ENCODE measurements at regions not wholly inside any gene's neighbourhood (a gene's known extent, or its start where the extent isn't known, plus 50 kb on each side); places are given as distances from the start of the nearest gene placed in this dataset.

DNA sequence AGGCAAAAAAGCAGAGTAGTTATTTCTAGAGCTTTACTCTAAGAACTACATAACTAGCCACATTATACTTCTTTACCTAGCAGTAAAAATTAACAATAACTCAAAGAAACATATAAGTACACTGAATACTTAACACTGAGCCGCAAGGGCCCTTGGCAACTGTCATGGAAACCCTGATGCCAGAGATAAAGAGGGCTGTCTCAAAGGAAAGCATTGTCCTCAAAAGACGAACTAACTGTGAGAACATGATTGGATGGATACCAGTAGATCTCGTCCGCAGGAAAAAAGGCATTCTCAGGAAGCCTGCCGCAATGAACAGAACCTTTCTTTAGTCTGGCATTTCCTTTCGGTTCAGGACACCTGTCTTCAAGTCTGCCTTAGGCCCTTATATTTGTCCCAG, 379.0 kb upstream of the SLC30A5 start:
- H3K4me3 Mint-ChIP-seq: no peak overlapping the region
- H3K36me3 ChIP-seq (replicated peaks in 1 of 2; ENCODE audit: control insufficient read depth in 1 of 2, insufficient read depth in 2 of 2, low read length in 2 of 2): no peaks in the 10 kb centered on the region
- no peaks in the 10 kb centered on the region for H3K36me3 Mint-ChIP-seq
- no peaks in the 10 kb centered on the region for H4K20me1 ChIP-seq (ENCODE audit: insufficient read depth, low read length)
- 90% methylated on average over 4 of the region's 6 CpGs for WGBS (ENCODE audit: insufficient coverage)
- intact Hi-C loops (cut with micrococcal nuclease): no loop called here
- H3K4me1 ChIP-seq (ENCODE audit: control insufficient read depth in 1 of 2, insufficient read depth in 2 of 2, low read length in 2 of 2): no peaks in the 10 kb centered on the region
- TF ChIP-seq, protein P1, sequence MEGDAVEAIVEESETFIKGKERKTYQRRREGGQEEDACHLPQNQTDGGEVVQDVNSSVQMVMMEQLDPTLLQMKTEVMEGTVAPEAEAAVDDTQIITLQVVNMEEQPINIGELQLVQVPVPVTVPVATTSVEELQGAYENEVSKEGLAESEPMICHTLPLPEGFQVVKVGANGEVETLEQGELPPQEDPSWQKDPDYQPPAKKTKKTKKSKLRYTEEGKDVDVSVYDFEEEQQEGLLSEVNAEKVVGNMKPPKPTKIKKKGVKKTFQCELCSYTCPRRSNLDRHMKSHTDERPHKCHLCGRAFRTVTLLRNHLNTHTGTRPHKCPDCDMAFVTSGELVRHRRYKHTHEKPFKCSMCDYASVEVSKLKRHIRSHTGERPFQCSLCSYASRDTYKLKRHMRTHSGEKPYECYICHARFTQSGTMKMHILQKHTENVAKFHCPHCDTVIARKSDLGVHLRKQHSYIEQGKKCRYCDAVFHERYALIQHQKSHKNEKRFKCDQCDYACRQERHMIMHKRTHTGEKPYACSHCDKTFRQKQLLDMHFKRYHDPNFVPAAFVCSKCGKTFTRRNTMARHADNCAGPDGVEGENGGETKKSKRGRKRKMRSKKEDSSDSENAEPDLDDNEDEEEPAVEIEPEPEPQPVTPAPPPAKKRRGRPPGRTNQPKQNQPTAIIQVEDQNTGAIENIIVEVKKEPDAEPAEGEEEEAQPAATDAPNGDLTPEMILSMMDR (IDR thresholded peaks at IDR 0.05): no peak
- H3K9ac ChIP-seq (ENCODE audit: insufficient read depth, low read length, poor library complexity, severe bottlenecking): no peak overlapping the region
- H3K27ac ChIP-seq (ENCODE audit: low read depth in 1 of 2, low read length in 2 of 2): no peak overlapping the region
- H2AFZ ChIP-seq (ENCODE audit: insufficient read depth, low read depth, low read length, poor library complexity, severe bottlenecking): no peak overlapping the region
- no peak overlapping the region for H3K27ac Mint-ChIP-seq
- H3K4me3 ChIP-seq (replicated peaks in 1 of 3; ENCODE audit: low read depth in 2 of 3, low read length in 3 of 3): no peak overlapping the region
- no peaks in the 10 kb centered on the region for H3K79me2 ChIP-seq (ENCODE audit: insufficient read depth, low read length)
- H3K9me3 ChIP-seq (replicated peaks in 1 of 2; ENCODE audit: control insufficient read depth in 1 of 2, insufficient read depth in 1 of 2, low read length in 2 of 2): no peaks in the 10 kb centered on the region
- H3K4me1 Mint-ChIP-seq: no peaks in the 10 kb centered on the region
- no peak for DNase-seq
- H3K9me3 Mint-ChIP-seq: peaks cover 0 to 19% (median 11%) of the 10 kb centered on the region in 7 donors
- H3K27me3 ChIP-seq (ENCODE audit: control insufficient read depth in 2 of 2, insufficient read depth in 2 of 2, low read length in 2 of 2): no peaks in the 10 kb centered on the region
- H3K4me2 ChIP-seq (replicated peaks; ENCODE audit: extremely low read depth, low read length, poor library complexity, severe bottlenecking): no peak overlapping the region
- peaks cover under 1 to 2% (median 1%) of the 10 kb centered on the region in 3 donors for H3K27me3 Mint-ChIP-seq (ENCODE audit: low read depth in 3 of 3)

DNA sequence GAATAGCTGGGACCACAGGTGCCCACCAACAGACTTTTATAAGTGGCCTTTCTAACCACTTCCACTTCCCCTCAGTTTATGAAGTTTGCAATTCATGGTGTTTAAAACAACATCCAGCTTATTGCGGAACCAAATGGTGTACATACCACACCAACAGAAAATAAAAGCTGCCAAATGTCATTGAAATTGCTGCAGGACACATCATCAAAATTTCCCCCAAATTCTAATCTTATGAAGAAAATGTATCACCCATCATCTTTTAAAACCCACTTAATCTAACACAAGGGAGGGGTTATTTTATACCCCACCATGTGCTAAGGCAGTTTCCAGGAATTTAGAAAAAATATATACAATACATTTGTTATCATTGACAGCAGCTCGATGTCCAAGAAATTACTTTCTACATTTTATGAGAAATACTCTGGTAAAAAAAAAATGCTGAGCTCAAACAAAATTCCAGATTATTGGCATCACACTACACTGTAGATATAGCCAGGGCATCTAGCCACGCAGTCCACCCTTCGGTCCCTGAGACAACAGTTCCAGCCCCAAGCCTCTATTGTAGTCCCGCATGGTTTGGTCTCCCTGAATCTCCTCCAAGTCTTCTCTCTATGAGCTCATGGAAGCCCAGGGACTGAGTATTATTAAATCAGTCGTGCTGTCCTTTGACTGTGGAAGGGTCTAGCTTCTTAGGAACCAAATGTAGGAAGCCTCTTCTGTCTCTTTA, 372.8 kb upstream of the SLC30A5 start:
- Mint-ChIP-seq H3K27me3 (ENCODE audit: low read depth in 3 of 3) (peaks cover 0 to 2% (median 1%) of the 10 kb centered on the region in 3 donors), H3K27ac (no peak overlapping the region), H3K9me3 (peaks cover 9 to 39% (median 30%) of the 10 kb centered on the region in 7 donors), H3K36me3 (no peaks in the 10 kb centered on the region), H3K4me1 (no peaks in the 10 kb centered on the region), H3K4me3 (no peak overlapping the region)
- 95% methylated on average over 3 of the region's 6 CpGs for WGBS (ENCODE audit: insufficient coverage)
- Histone ChIP-seq H3K36me3 (replicated peaks in 1 of 2; ENCODE audit: control insufficient read depth in 1 of 2, insufficient read depth in 2 of 2, low read length in 2 of 2) (no peaks in the 10 kb centered on the region), H3K9me3 (replicated peaks in 1 of 2; ENCODE audit: control insufficient read depth in 1 of 2, insufficient read depth in 1 of 2, low read length in 2 of 2) (peaks cover 11 to 28% of the 10 kb centered on the region in 2 donors), H3K27ac (ENCODE audit: low read depth in 1 of 2, low read length in 2 of 2) (no peak overlapping the region), H3K9ac (ENCODE audit: insufficient read depth, low read length, poor library complexity, severe bottlenecking) (no peak overlapping the region), H3K4me2 (replicated peaks; ENCODE audit: extremely low read depth, low read length, poor library complexity, severe bottlenecking) (no peak overlapping the region), H3K4me3 (replicated peaks in 1 of 3; ENCODE audit: low read depth in 2 of 3, low read length in 3 of 3) (no peak overlapping the region), H3K27me3 (ENCODE audit: control insufficient read depth in 2 of 2, insufficient read depth in 2 of 2, low read length in 2 of 2) (no peaks in the 10 kb centered on the region), H3K79me2 (ENCODE audit: insufficient read depth, low read length) (no peaks in the 10 kb centered on the region), H4K20me1 (ENCODE audit: insufficient read depth, low read length) (no peaks in the 10 kb centered on the region), H3K4me1 (ENCODE audit: control insufficient read depth in 1 of 2, insufficient read depth in 2 of 2, low read length in 2 of 2) (no peaks in the 10 kb centered on the region), H2AFZ (ENCODE audit: insufficient read depth, low read depth, low read length, poor library complexity, severe bottlenecking) (no peak overlapping the region)
- TF ChIP-seq, protein P1 (IDR thresholded peaks at IDR 0.05): no peak
- intact Hi-C loops (cut with micrococcal nuclease): no loop called here
- DNase-seq: no peak

Data from CD14-positive monocyte (primary cell).